Right lung (tissue), 2 donors: ENCODE measurements at regions not wholly inside any gene's neighbourhood (a gene's known extent, or its start where the extent isn't known, plus 50 kb on each side); places are given as distances from the start of the nearest gene placed in this dataset.
"Not testable (repeated sequence)": the region's sequence is repeated elsewhere in the genome, so short reads cannot be mapped to it uniquely, and the experiment has no call there.

Experiments used
- DNase-seq, 2 donors: peaks; one replicate each; pipeline ENCODE4 v3.0.0-alpha.2; 2013

DNA sequence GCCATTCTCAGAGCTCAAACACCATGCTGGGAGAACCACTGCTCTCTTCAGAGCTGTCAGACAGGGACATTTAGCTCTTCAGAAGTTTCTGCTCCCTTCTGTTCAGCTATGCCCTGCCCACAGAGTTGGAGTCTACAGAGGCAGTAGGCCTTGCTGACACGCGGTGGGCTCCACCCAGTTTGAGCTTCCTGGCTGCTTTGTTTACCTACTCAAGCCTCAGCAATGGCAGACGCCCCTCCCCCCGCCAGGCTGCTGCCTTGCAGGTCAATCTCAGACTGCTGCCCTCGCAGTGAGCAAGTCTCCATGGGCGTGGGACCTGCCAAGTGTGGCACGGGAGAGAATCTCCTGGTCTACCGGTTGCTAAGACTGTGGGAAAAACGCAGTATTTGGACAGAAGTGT, 93.8 kb upstream of the ZC3H12A start:
- DNase-seq = not testable (repeated sequence)

DNA sequence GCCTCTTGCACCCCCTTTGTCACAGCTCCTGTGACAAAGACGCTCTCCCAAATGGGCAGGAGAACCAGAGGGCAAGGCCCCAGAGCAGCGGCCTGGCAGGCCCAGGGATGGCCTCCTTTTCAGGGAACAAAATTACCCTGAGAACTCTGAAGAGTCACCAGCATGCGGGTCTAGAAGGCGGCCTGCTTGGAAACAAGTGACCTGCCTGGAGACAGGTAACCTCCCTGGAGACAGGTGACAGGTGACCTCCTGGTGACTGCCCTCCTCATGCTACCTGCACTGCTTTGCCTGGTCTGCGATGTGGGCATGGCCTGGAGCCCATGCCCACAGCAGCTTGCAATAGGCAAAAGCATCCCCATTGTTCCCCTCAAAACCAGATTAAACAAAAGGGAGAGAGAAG, 86.5 kb upstream of the ZC3H12A start:
- DNase-seq = no peak

DNA sequence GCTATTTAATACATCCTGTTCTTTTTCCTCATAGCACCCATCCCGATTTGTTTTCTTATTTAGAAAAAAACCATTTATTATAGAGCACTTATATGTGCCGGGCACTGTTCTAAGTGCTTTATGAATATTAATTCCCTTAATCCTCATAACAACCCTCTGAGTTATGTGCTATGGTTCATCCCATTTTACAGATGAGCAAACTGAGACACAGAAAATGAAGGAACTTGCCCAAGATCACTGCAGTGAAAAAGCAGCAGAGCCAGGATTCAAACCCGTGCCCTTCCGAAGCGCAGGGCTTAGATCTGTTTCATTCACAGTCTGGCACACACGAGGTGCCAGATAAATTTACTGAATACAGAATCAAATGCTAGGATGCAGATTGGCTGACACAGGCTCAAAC, 85.1 kb upstream of the ZC3H12A start:
- no peak for DNase-seq

DNA sequence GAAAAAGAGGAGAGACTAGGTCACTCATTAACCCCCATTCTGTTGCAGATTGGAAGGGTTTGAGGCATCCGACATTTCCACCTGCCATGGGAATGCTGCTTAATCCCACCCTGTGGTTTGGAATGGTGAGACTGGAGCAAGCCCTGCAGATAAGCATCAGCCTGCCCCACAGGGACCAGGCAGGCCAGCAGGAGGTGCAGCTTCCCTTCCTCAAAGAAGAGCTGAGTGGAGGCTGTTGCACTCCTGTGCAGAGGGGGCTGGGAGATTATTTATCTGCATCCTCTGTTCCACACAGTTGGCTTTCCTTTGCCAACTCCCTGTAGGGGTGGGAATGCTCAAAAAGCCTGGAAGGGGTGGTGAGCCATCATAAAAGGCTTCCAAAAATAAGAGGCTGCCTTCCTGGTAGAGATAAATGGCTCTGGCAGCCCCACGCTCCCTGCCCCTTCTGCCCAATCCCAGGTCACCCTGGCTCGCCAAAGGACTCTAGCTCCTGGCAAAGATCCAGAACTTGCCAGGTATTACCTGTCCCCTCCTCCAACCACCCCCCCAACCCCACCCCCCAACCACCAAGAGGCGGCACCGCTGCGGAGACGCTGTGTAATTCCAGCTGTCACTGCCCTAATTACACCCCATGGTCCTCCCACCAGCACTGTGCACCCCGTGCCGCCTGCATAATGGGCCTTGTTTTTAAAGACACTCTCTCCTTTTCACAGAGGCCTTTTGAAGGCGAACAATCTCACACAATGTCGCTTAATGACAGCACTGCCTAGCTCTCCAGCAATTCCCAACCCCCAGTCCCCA, 83.0 kb upstream of the ZC3H12A start:
- DNase-seq = no peak

DNA sequence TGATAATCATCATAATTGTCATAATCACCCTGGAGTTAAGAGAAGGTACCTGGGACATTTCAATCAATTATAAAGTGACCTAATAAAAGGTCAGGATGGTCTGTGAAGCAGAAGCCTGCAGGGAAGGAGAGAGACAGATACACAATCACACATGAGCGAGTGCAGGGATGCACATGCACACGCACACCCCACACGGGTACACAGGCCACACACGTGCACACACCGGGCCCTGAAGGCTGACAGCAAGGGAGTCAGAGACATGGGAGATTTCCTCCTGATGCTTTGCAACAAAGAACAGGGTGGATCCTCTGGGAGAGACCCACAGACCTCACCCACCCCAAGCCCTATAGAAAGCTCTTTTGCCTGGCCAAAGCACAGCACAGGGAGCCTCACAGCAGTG, 82.3 kb upstream of the ZC3H12A start:
- DNase-seq = no peak

DNA sequence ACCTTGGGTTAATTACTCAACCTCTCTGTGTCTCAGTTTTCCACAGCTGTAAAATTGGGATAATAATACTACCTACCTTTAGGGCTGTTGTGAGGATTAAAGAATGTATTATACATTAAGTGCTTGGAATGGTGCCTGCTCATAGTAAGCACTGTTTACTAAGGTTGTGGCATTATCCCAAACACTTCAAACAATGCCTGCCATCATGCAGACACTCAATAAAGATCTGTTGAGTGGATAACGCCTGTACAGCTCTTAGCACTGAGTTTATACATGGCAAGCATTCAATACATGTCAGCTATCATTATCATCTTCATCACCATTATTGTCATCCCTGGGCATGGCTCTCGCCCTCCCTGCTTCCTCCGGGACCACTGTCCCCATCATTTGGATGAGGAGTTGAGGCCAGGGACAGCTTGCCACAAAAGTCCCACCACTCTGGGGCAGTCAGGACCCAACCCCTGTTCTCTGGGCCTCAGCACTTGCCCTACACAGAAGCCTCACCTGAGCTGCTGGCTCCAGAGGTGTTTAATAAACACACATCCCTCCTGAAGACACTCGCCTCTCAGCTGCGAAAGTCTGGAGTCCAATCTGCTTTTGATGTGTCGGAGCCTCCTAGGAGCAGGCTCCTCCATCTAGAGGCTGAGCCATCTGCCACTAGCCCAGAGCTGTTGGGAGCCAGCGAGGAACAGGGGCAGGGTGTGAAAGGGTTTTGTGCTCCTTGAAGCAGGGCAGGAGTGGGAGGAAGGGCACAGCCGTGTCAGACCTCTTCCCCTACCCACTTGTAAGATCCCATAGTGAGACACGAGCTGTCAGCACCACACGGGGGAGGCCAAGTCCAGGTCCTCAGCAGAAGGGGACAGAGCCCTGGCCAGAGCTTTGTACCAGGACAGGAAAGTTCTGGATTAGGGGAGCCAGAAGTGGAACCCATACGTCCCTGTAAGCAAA, 80.9 kb upstream of the ZC3H12A start:
- no peak for DNase-seq

DNA sequence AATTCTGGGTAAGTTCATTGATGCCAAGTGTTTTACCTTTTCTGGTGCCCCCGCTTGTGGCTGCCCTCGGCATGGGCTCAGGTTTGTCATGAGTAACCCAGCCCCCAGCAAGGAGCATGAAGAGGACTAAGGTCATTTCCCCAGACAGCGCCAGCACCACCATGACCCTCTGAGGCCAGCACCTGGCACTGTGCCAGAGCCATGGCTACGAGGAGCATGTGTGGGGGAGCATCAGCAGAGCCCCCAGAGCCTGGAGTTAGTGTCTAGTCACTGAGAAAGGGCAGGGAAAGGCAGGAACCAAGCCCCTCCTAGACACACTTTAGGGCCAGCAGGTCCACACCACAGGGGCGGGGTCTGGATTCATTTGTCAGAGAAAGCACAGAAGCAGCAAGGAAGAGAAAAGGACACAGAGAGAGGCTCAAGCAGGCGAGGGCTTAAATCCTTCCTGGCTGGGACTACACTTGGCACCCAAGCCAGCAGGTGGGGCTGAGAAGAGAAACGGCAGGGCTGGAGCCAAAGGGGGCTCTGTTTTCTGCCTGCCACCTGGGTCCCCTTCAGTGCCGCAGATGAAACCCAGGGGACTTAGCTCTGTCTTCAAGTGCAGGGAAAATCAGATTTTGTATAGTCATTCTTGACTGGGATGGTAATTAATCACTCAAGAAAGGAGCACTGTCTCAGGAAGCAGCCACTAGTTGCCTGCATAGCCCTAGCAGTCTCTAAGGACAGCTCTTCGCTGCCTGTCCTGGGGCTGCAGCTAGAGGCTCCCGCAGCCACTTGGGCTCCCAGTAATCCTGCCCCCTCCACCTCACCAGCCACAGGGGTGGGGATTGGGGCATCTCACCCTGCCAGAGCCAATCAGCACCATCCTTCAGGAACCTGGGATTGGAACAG, 79.6 kb upstream of the ZC3H12A start:
- no peak for DNase-seq

DNA sequence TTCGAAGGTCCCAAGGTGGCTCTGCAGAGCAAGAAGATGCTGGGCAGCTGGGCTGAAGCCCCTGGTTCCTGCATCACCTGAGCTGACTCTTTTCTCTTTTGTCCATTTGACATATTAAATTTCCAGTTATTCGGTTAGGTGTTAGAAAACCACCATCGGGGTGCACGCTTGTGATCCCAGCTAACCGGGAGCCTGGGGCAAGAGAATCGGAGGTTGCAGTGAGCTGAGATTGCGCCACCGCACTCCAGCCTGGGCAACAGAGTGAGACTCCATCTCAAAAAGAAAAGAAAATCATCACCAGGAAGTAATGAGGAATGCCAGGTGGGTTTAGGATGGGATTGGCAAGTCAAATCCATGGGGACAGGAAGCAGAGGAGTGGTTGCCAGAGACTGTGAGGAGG, 76.3 kb upstream of the ZC3H12A start:
- DNase-seq = no peak

DNA sequence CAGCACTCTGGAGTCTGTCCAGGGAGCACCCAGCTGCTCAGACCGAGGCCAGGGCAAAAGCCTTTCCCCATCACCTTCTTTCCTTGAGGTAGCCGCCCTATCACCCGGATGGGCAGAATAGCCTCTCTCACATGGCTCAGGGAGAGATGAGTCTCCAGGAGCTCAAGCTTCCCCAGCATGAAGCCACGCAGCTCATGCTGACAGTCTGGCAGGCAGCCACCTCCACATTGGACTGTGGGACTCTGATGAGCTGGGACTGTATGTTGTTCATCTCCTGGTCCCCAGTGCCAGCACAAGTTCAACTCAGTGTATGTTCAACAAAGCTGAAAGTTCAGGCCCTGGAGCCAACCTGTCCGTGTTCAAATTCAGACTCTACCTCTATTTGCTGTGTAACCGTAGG, 75.2 kb upstream of the ZC3H12A start:
- DNase-seq = no peak

DNA sequence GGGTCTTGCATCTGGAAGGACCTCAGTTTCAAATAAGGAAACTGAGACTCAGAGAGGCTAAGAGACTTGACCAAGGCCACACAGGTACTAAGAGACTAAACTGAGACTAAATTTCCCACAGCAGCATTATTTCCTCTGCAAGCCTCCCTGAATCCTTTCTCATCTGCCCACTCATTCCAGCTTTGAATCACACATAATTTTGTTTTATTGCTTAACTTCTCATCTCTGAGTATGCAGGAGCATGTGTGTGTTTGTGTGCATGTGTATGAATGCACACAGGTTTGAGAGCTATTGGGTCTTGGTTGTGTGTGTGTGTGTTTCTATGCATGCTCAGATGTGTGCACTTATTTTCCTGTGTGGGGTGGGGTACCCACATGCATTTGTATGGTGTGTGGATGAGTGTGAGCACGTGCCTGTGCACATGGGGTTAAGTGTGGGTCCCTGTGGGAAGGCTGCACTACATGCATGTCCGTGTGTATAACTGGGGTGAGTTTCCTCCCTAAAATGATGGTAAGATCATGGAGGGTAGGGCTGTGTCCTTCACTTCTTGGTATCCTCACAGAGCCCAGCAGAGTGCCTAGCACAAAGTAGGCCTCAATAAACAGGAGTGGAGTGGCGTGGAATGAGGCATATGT, 74.4 kb upstream of the ZC3H12A start:
- DNase-seq = no peak

DNA sequence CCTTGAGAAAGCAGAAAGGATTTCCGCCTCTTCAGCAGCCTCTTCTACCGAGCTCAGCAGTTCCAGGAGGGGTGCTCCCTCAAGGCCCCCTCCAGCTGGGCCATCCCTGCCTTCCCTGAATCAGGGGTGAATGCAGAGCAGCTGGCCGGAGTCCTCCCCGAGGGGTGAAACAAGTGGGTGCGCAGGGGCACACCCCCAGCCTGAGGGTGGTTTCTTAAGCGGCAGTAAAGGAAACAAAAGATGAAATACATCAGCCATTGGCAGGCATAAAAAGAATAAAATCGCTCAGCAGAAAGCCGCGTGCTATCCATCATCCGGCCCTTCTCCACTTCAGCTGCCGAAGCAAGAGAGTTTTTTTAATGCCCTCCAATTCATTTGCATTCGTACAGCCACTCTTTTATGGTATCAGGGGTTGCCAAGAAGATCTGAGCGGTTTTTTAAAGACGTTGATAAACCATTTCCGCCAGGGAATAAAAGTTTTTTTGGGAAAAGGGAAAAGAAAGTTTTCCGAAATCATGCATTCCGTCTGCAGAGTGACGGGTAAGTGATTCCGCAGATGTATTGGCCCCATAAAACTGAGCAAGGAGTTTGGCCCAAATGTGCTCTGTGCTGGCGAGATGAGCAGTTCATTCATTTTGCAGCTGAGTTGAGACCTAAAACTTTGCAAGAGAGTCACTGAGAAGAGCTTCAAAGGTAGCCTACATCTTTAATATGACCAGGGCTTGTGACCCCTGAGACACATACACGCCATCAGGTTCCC, 73.7 kb upstream of the ZC3H12A start:
- no peak for DNase-seq

DNA sequence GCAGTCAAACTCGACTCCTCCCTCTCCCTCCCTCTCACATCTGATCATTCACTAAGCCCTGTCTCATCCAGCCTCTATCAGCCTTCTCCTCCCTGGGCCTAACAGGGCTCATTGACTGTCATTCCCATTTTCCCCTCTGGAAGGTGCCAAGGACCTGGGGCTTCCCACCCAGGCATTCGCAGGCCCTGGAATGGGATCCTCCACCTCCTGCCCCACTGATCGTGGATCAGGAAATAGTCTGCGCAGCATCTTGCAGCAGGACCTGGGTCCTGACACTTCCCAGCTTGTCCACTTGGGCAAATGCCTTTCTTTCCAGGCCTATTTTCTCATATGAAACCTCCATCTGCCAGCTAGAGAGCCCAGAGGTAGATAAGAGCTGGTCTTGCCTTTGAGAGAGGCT, 71.2 kb upstream of the ZC3H12A start:
- DNase-seq = no peak

DNA sequence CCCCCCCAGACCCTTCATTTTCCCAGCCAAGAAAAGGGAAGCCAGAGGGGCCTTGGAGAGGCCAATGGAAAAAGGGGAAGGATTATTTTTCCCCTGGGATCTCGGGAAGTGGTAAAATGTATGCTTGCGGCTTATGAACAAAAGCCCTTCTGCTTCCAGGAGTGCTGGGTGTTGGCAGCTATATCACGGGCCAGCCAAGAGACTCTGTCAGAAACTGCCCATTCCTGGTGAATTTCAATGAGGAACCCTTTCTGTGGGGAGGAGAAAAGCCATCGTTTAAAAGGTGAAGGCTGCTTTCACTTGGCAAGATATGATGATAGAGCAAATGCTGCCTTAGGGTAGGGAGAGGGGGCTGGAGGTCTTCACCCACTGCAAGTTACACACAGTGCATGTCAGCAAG, 69.7 kb upstream of the ZC3H12A start:
- no peak for DNase-seq

DNA sequence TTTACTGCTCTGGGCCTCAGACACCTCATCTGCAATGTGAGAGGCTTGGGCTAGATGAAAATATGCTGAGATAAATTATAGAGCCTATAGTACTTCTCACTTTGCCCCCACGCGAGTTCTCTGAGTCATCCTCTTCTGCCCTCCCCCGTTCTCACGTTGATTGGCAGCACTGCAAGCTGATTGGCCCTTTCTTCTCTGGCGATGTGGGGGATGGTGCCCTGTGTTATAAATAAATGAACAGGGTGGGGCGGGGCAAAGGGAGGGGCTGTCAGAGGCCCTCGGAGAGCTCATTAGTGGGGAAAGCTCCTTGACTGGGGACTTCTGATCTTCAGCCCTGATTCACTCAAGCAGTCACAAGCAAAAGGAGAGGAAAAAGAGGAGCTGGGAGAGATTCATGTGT, 64.3 kb upstream of the ZC3H12A start:
- no peak for DNase-seq

DNA sequence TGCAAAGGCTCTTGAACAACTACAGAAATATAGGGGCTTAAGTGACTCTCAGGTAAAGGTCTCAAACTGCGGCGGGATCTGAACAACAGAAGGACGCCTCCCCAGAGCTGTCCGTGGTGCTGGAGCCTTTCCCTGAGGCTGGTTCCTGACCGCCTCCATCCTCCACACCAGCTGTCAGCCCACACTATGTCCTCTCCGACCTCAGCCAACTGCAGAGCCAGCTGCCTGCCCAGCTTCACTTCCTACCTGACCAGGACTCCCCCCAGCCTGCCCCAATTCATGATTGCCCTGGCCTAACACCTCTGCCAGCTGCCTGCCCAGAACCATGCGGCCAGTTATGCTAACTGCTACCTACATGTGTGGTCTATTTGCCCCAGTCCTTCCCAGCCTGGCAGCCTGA, 63.6 kb upstream of the ZC3H12A start:
- DNase-seq = peak; percentile 2 to 15

DNA sequence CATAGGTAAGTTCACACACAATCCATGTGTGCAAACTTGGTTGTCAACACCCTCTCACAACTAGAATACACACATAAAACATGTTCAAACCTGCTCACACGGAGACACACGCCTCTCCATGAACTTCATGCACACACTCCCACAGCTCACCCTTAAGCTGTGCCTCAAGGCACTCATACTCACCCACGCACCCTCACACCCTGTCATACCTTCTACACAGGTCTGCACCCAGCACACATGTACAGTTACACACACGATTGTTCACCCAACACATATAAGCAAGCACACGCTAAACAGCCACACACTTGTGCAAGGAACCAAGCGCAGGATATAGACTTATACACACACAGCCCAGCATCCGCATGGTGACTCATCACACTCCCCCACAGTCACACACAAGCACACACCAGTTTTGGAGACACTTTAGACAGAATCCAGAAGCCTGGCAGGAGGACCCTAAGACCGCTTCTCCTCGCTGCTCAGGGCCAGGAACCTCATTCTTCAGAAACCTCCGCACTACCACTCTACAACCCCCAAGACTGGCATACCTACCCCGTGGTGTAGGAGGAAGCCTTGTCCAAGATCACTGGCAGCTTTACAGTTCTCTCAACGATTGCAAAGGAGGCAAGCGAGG, 58.7 kb upstream of the ZC3H12A start:
- DNase-seq = no peak

DNA sequence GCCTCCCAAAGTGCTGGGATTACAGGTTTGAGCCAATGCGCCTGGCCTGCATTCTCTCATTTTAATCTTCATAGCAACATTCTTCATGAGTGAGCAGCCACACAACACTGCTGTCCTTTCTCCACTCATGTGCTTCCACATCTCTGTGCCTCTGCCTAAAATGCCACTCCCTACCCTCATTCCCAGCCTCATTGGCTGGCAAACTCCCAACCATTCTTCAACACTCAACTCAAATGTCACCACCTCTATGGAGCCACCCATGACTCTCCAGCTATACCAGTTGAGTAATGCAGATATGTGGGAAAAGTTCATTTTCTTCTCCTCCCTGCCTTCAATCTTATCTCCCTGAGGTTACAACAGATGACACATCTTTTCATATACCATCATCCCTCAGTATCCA, 53.9 kb upstream of the ZC3H12A start:
- DNase-seq = no peak

DNA sequence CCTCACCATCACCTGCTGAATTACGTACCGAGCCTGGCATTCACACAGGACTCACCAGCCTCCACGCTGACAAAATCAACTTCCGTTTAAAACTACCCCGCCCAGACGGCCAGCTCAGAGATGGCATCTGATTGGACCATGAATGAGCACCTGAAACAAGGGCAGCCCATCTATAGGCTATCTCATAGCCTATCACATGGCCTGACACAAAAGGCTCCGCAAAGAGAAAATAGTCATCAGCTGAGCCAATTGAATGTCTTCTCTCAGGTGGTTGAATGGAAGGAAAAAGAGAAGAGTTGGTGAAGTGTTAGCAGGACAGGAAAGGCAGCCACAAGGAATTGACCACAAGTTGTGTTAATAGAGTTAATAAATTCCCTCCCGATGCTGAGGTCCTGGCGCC, 50.6 kb upstream of the ZC3H12A start:
- DNase-seq = no peak

DNA sequence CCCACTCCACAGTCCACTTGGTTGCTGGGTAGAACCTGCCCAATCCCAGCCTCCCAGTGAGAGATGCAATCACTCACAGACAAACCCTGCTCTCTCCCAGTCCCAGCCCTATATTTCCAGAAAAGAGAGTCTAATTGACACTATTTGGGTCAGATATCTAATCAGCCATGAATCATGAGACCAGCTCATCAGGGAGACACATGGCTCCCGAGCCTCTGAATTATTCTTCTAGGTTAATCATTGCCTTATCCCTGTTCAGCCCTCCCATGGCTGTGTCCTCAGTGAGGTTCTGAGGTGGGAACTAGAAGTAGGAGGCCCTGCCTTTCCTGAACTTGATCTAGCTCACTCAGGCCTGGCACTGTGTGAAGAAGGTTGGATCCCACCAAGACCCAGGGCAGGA, 49.9 kb upstream of the ZC3H12A start:
- no peak for DNase-seq
